ENCODE measurements at regions not wholly inside any gene's neighbourhood (a gene's known extent, or its start where the extent isn't known, plus 50 kb on each side); places are given as distances from the start of the nearest gene placed in this dataset.

GRCh38 chr12:84361651-84362551 is 550.7 kb downstream of the SLC6A15 start:
- TF ChIP-seq EZH2 (IDR thresholded peaks at IDR 0.05; ENCODE audit: borderline replicate concordance, low read length) (no peak), CTCF (IDR thresholded peaks at IDR 0.05; ENCODE audit: low read length) (no peak)
- no peaks in the 10 kb centered on the region for H3K9me3 ChIP-seq (ENCODE audit: low read length)

GRCh38 chr12:84357314-84357713 is 555.3 kb downstream of the SLC6A15 start:
- no peaks in the 10 kb centered on the region for H3F3A ChIP-seq (ENCODE audit: insufficient read depth, low read length)
- H3K4me3 ChIP-seq (ENCODE audit: low read depth, low read length, poor library complexity, severe bottlenecking) = no peak overlapping the region
- TF ChIP-seq EZH2 (IDR thresholded peaks at IDR 0.05; ENCODE audit: borderline replicate concordance, low read length) (no peak), CTCF (IDR thresholded peaks at IDR 0.05; ENCODE audit: low read length) (no peak)
- no peaks in the 10 kb centered on the region for H3K27me3 ChIP-seq (ENCODE audit: insufficient read depth, low read length)
- no peaks in the 10 kb centered on the region for H3K9me3 ChIP-seq (ENCODE audit: low read length)
- no peak overlapping the region for H3K27ac ChIP-seq (ENCODE audit: low read depth, low read length, poor library complexity, severe bottlenecking)
- H3K36me3 ChIP-seq (ENCODE audit: insufficient read depth, low read length) = no peaks in the 10 kb centered on the region
- no peak overlapping the region for H3K9ac ChIP-seq (ENCODE audit: low read length)
- no peaks in the 10 kb centered on the region for H3K79me2 ChIP-seq (ENCODE audit: insufficient read depth, low read length)
- no peak overlapping the region for H2AFZ ChIP-seq (ENCODE audit: low read length)
- H4K20me1 ChIP-seq (ENCODE audit: insufficient read depth, low read length) = no peaks in the 10 kb centered on the region
- H3K9me2 ChIP-seq (ENCODE audit: low read depth, low read length) = no peaks in the 10 kb centered on the region
- H3K4me1 ChIP-seq (ENCODE audit: insufficient read depth, low read length, severe bottlenecking) = no peaks in the 10 kb centered on the region
- H3K4me2 ChIP-seq (ENCODE audit: low read length) = no peak overlapping the region

More at GRCh38 chr12:84361651-84362551, 550.7 kb downstream of the SLC6A15 start:
- no peaks in the 10 kb centered on the region for H3K79me2 ChIP-seq (ENCODE audit: insufficient read depth, low read length)
- H3K4me2 ChIP-seq (ENCODE audit: low read length) = no peak overlapping the region
- H2AFZ ChIP-seq (ENCODE audit: low read length) = no peak overlapping the region
- H3K9ac ChIP-seq (ENCODE audit: low read length) = no peak overlapping the region
- no peaks in the 10 kb centered on the region for H3F3A ChIP-seq (ENCODE audit: insufficient read depth, low read length)
- no peaks in the 10 kb centered on the region for H4K20me1 ChIP-seq (ENCODE audit: insufficient read depth, low read length)
- H3K9me2 ChIP-seq (ENCODE audit: low read depth, low read length) = no peaks in the 10 kb centered on the region
- H3K27me3 ChIP-seq (ENCODE audit: insufficient read depth, low read length) = no peaks in the 10 kb centered on the region
- no peak overlapping the region for H3K4me3 ChIP-seq (ENCODE audit: low read depth, low read length, poor library complexity, severe bottlenecking)
- no peak overlapping the region for H3K27ac ChIP-seq (ENCODE audit: low read depth, low read length, poor library complexity, severe bottlenecking)
- H3K36me3 ChIP-seq (ENCODE audit: insufficient read depth, low read length) = no peaks in the 10 kb centered on the region
- H3K4me1 ChIP-seq (ENCODE audit: insufficient read depth, low read length, severe bottlenecking) = no peaks in the 10 kb centered on the region

- Histone ChIP-seq H3K4me1 (ENCODE audit: insufficient read depth, low read length, severe bottlenecking) (no peaks in the 10 kb centered on the region), H3K27ac (ENCODE audit: low read depth, low read length, poor library complexity, severe bottlenecking) (no peak overlapping the region), H3K4me2 (ENCODE audit: low read length) (no peak overlapping the region), H4K20me1 (ENCODE audit: insufficient read depth, low read length) (no peaks in the 10 kb centered on the region), H3K4me3 (ENCODE audit: low read depth, low read length, poor library complexity, severe bottlenecking) (no peak overlapping the region), H3K9ac (ENCODE audit: low read length) (no peak overlapping the region), H2AFZ (ENCODE audit: low read length) (no peak overlapping the region), H3K9me2 (ENCODE audit: low read depth, low read length) (no peaks in the 10 kb centered on the region), H3K9me3 (ENCODE audit: low read length) (no peaks in the 10 kb centered on the region), H3K36me3 (ENCODE audit: insufficient read depth, low read length) (no peaks in the 10 kb centered on the region), H3K27me3 (ENCODE audit: insufficient read depth, low read length) (no peaks in the 10 kb centered on the region), H3K79me2 (ENCODE audit: insufficient read depth, low read length) (no peaks in the 10 kb centered on the region), H3F3A (ENCODE audit: insufficient read depth, low read length) (no peaks in the 10 kb centered on the region)
- TF ChIP-seq EZH2 (IDR thresholded peaks at IDR 0.05; ENCODE audit: borderline replicate concordance, low read length) = no peak
- no peak for TF ChIP-seq CTCF (IDR thresholded peaks at IDR 0.05; ENCODE audit: low read length)
Observed at GRCh38 chr12:84356224-84356623, 556.4 kb downstream of the SLC6A15 start.
